RWPE1 (cell line): ENCODE measurements at regions not wholly inside any gene's neighbourhood (a gene's known extent, or its start where the extent isn't known, plus 50 kb on each side); places are given as distances from the start of the nearest gene placed in this dataset.

Source experiments
- CTCF ChIA-PET: fragments of 350-600 bp; sonication (Branson Sonifier 250); formaldehyde crosslinking; extraction: SDS; loops from one replicate; lab custom pipeline; 2021; lab: Yijun Ruan, JAX
- POLR2A ChIA-PET: fragments of 400-600 bp; formaldehyde crosslinking; extraction: SDS; loops from one replicate; lab custom pipeline; 2020; ENCODE audit warnings: antibody characterized with exemption; ENCODE audit not compliant: low non-redundant PET; lab: Yijun Ruan, JAX
- DNase-seq: peaks from one replicate; pipeline ENCODE4 v3.0.0; 2012; ENCODE audit warnings: low spot score
- H3K27ac ChIP-seq: fragments of 450-650 bp; 2 replicates; pipeline ENCODE4 v1.5.1; 2017
- CTCF ChIP-seq: fragments of 450-650 bp; conservative IDR thresholded peaks from 2 replicates; pipeline ENCODE4 v1.5.1; 2017; ENCODE audit warnings: low read depth, mild to moderate bottlenecking

GRCh38 chrX:11965436-11965835 is 172.8 kb upstream of the FRMPD4 start:
- no peak for TF ChIP-seq CTCF
- no peak for DNase-seq
- ChIA-PET CTCF (interaction anchor here (1.2 kb wide), 1 partner anchor 12 kb away, joined by 4 read pairs; no protein-coding TSS in a partner anchor), POLR2A (no interaction called here)
- no peak overlapping the region for H3K27ac ChIP-seq

GRCh38 chrX:11967986-11968869 is 170.0 kb upstream of the FRMPD4 start:
- no peak overlapping the region for H3K27ac ChIP-seq
- POLR2A ChIA-PET = no interaction called here
- peak; percentile 3 for DNase-seq
- no peak for TF ChIP-seq CTCF
- CTCF ChIA-PET = interaction anchor here (0.6 to 0.7 kb wide), 3 partner anchors 45 to 1711 kb away, joined by 3 read pairs; no protein-coding TSS in a partner anchor

GRCh38 chrX:11968991-11969390 is 169.3 kb upstream of the FRMPD4 start:
- CTCF ChIA-PET = no interaction called here
- no peak overlapping the region for H3K27ac ChIP-seq
- no peak for TF ChIP-seq CTCF
- POLR2A ChIA-PET = no interaction called here
- DNase-seq = no peak

- ChIA-PET POLR2A (no interaction called here), CTCF (no interaction called here)
- H3K27ac ChIP-seq = no peak overlapping the region
- TF ChIP-seq CTCF = no peak
- peak; percentile 3 for DNase-seq
Observed at GRCh38 chrX:11970578-11971359, 167.5 kb upstream of the FRMPD4 start.

- POLR2A ChIA-PET = no interaction called here
- no peak for DNase-seq
- TF ChIP-seq CTCF = no peak
- H3K27ac ChIP-seq = no peak overlapping the region
- CTCF ChIA-PET = interaction anchor here (0.7 kb wide), 1 partner anchor 55 kb away, joined by 3 read pairs; no protein-coding TSS in a partner anchor
Observed at GRCh38 chrX:11976663-11977062, 161.6 kb upstream of the FRMPD4 start.

GRCh38 chrX:11992271-11992670 is 146.0 kb upstream of the FRMPD4 start:
- no peak overlapping the region for H3K27ac ChIP-seq
- TF ChIP-seq CTCF = no peak
- CTCF ChIA-PET = no interaction called here
- POLR2A ChIA-PET = no interaction called here
- no peak for DNase-seq
